ENCODE measurements at regions not wholly inside any gene's neighbourhood (a gene's known extent, or its start where the extent isn't known, plus 50 kb on each side); places are given as distances from the start of the nearest gene placed in this dataset.

DNA sequence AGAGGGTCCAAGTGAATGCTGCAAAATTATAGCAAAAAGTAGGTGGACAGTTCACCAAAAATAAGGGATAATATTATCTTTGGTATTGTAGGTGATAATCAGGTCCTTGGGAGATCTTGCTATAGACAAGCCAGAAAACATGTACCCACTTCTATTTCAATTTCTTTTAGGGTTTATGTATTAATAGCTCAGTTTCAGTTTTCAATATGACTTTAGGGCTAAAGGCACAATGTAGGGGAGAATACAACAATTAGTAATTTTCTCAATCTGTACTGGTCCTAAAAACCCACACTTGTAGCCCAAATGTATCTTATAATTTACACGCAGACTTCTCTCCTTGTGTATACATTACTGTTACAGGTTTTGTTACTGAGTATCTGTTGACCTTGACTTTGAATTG lies 307.0 kb upstream of the ID4 start:
- H3K4me3 ChIP-seq (replicated peaks in 1 of 2; ENCODE audit: low read depth in 2 of 2, low read length in 2 of 2), result no peak overlapping the region
- no peak for TF ChIP-seq CTCF (IDR thresholded peaks at IDR 0.05; ENCODE audit: low read depth, low read length)
- DNase-seq (ENCODE audit: low read depth in 2 of 2), result no peak

GRCh38 chr6:19535351-19535750 lies 301.8 kb upstream of the ID4 start:
- no peak for DNase-seq (ENCODE audit: low read depth in 2 of 2)
- TF ChIP-seq CTCF (IDR thresholded peaks at IDR 0.05; ENCODE audit: low read depth, low read length), result no peak
- H3K4me3 ChIP-seq (replicated peaks in 1 of 2; ENCODE audit: low read depth in 2 of 2, low read length in 2 of 2), result no peak overlapping the region

DNA sequence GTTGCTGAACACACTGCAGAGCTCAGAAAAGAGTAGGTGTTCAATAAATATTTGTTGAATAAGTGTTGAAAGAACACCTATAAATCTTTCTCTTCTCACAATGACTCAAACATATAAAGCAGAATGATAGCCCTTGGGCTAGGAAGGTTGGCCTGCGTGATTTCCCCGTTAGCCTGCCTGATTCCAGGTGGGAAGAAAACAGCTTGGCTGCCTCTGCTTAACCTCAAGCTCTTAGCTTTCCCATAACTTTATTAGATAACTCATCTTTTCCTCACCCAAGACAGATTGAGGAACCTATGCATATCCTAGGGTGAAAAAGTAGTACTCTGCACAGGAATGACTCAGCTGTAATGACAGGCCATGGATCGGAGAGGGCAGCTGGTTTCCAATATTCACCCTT lies 300.3 kb upstream of the ID4 start:
- DNase-seq (ENCODE audit: low read depth in 2 of 2), result no peak
- H3K4me3 ChIP-seq (replicated peaks in 1 of 2; ENCODE audit: low read depth in 2 of 2, low read length in 2 of 2), result no peak overlapping the region
- TF ChIP-seq CTCF (IDR thresholded peaks at IDR 0.05; ENCODE audit: low read depth, low read length), result no peak

DNA sequence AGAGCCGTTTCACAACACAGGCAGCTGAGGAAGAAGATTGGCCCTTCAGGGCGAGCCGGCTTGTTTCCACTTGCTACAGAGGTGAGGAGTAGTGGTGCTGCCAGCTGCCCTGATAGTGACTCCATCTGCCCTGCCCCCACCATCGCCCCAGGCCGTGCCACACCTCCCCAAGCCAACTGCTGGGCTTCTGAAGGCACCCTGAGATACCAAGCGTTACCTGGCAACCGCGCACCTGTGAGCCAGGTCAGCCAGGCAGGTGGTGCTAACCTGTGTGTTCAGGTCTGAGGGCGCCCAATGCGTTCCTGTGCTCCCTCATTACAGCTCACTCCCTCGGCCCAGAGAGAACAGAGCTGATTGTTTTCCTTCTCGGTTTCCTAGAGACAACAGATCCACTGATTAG lies 299.1 kb upstream of the ID4 start:
- DNase-seq (ENCODE audit: low read depth in 2 of 2), result no peak
- no peak for TF ChIP-seq CTCF (IDR thresholded peaks at IDR 0.05; ENCODE audit: low read depth, low read length)
- H3K4me3 ChIP-seq (replicated peaks in 1 of 2; ENCODE audit: low read depth in 2 of 2, low read length in 2 of 2), result no peak overlapping the region

DNA sequence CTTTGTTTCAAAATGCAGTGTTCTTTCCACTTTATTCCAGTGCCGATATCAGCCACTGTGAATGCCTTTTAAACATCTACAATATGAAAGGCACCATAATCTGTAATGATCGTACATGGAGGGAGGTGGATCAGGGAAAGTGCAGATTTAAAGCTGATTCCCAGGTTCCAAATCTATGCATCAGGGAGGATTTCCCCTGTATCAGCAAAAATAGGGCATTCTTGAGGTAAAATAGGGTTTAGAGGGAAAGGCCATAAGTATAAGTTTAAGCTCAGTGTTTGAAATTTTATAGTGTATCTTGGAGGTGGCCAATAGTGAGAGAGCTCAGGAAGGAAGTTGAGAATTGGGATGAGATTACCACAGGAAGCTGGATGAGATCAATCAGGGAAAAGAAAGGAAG lies 289.7 kb upstream of the ID4 start:
- H3K4me3 ChIP-seq (replicated peaks in 1 of 2; ENCODE audit: low read depth in 2 of 2, low read length in 2 of 2), result no peak overlapping the region
- TF ChIP-seq CTCF (IDR thresholded peaks at IDR 0.05; ENCODE audit: low read depth, low read length), result no peak
- DNase-seq (ENCODE audit: low read depth in 2 of 2), result no peak

GRCh38 chr6:19549109-19549508 lies 288.1 kb upstream of the ID4 start:
- peak in 1 of 2 donors; percentile 4 for DNase-seq (ENCODE audit: low read depth in 2 of 2)
- TF ChIP-seq CTCF (IDR thresholded peaks at IDR 0.05; ENCODE audit: low read depth, low read length), result no peak
- no peak overlapping the region for H3K4me3 ChIP-seq (replicated peaks in 1 of 2; ENCODE audit: low read depth in 2 of 2, low read length in 2 of 2)

- no peak overlapping the region for H3K4me3 ChIP-seq (replicated peaks in 1 of 2; ENCODE audit: low read depth in 2 of 2, low read length in 2 of 2)
- DNase-seq (ENCODE audit: low read depth in 2 of 2), result no peak
- TF ChIP-seq CTCF (IDR thresholded peaks at IDR 0.05; ENCODE audit: low read depth, low read length), result no peak
Observed at GRCh38 chr6:19550380-19550779, 286.8 kb upstream of the ID4 start.

Measured in cardiac fibroblast (primary cell).